AG04449 (cell line): ENCODE measurements at regions not wholly inside any gene's neighbourhood (a gene's known extent, or its start where the extent isn't known, plus 50 kb on each side); places are given as distances from the start of the nearest gene placed in this dataset.

Source experiments
- CTCF ChIA-PET: fragments of 350-600 bp; formaldehyde crosslinking; extraction: SDS; loops from one replicate; lab custom pipeline; 2021; ENCODE audit warnings: antibody characterized with exemption; lab: Yijun Ruan, JAX
- POLR2A ChIA-PET: fragments of 400-600, 350-600 bp; formaldehyde crosslinking; extraction: SDS; loops from one replicate; lab custom pipeline; 2020; ENCODE audit warnings: antibody characterized with exemption, inconsistent platforms; lab: Yijun Ruan, JAX
- DNase-seq: peaks from one replicate; pipeline ENCODE4 v3.0.0-alpha.2; 2010; ENCODE audit warnings: low read depth, low spot score
- H3K4me3 ChIP-seq: 2 replicates; pipeline ENCODE4 v1.5.1; 2011; ENCODE audit warnings: low read depth, mild to moderate bottlenecking, control low read depth, low read length
- CTCF ChIP-seq: IDR thresholded peaks from one replicate; pipeline ENCODE4 v1.5.1; 2011; ENCODE audit warnings: mild to moderate bottlenecking, moderate library complexity, low read length, control low read depth, inconsistent platforms; ENCODE audit not compliant: insufficient read depth; ENCODE audit errors: missing control alignments

- H3K4me3 ChIP-seq, result no peak overlapping the region
- no peak for DNase-seq
- TF ChIP-seq CTCF, result no peak
- ChIA-PET POLR2A (interaction anchor here (0.6 kb wide), 1 partner anchor 322 kb away, joined by 3 read pairs; no protein-coding TSS in a partner anchor), CTCF (interaction anchor here (0.9 kb wide), 1 partner anchor 12 kb away, joined by 4 read pairs; no protein-coding TSS in a partner anchor)
Measured at GRCh38 chr18:56214706-56215105, 423.7 kb downstream of the TXNL1 start.

GRCh38 chr18:56210520-56210919 is 427.9 kb downstream of the TXNL1 start:
- H3K4me3 ChIP-seq, result no peak overlapping the region
- DNase-seq, result no peak
- CTCF ChIA-PET, result interaction anchor here (1.8 kb wide), 1 partner anchor 9 kb away, joined by 4 read pairs; no protein-coding TSS in a partner anchor
- POLR2A ChIA-PET, result no interaction called here
- no peak for TF ChIP-seq CTCF

- CTCF ChIA-PET, result no interaction called here
Measured at GRCh38 chr18:56207989-56208388, 430.4 kb downstream of the TXNL1 start.

GRCh38 chr18:56204052-56204451 is 434.3 kb downstream of the TXNL1 start:
- DNase-seq, result no peak
- CTCF ChIA-PET, result no interaction called here
- POLR2A ChIA-PET, result no interaction called here
- no peak overlapping the region for H3K4me3 ChIP-seq
- no peak for TF ChIP-seq CTCF

More at GRCh38 chr18:56207989-56208388, 430.4 kb downstream of the TXNL1 start:
- no peak overlapping the region for H3K4me3 ChIP-seq
- DNase-seq, result no peak
- POLR2A ChIA-PET, result no interaction called here
- TF ChIP-seq CTCF, result no peak

GRCh38 chr18:56202678-56203077 is 435.7 kb downstream of the TXNL1 start:
- no peak for TF ChIP-seq CTCF
- ChIA-PET POLR2A (no interaction called here), CTCF (interaction anchor here (2.0 kb wide), 1 partner anchor 12 kb away, joined by 4 read pairs; no protein-coding TSS in a partner anchor)
- no peak overlapping the region for H3K4me3 ChIP-seq
- DNase-seq, result no peak

GRCh38 chr18:56200381-56200911 is 437.9 kb downstream of the TXNL1 start:
- no peak for TF ChIP-seq CTCF
- ChIA-PET CTCF (interaction anchor here (0.6 kb wide), 1 partner anchor 33 kb away, joined by 3 read pairs; no protein-coding TSS in a partner anchor), POLR2A (interaction anchor here (0.6 to 1.2 kb wide), 2 partner anchors 26 to 32 kb away, joined by 3 to 4 read pairs; no protein-coding TSS in a partner anchor)
- peak; percentile 24 for DNase-seq
- H3K4me3 ChIP-seq, result no peak overlapping the region
